ENCODE measurements at regions not wholly inside any gene's neighbourhood (a gene's known extent, or its start where the extent isn't known, plus 50 kb on each side); places are given as distances from the start of the nearest gene placed in this dataset.

DNA sequence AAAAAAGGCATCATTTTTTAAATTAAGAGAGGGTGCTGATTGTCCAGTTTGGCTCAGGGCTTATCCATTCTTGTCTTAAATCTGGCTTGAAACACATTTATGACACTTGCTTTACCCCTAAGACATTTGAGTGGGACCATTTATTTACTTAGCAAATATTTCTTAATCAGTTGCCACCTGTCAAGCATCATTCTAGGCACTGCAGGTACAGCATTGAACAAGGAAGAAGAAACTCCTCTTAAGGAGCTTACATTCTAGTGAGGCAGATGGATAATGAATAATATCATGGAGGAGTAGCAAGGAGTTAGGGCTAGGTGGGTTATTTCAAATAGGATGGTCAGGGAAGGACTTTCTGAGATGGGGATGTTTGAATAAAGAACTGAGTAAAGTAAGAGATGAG, 189.8 kb downstream of the UTRN start:
- TF ChIP-seq, protein P1, sequence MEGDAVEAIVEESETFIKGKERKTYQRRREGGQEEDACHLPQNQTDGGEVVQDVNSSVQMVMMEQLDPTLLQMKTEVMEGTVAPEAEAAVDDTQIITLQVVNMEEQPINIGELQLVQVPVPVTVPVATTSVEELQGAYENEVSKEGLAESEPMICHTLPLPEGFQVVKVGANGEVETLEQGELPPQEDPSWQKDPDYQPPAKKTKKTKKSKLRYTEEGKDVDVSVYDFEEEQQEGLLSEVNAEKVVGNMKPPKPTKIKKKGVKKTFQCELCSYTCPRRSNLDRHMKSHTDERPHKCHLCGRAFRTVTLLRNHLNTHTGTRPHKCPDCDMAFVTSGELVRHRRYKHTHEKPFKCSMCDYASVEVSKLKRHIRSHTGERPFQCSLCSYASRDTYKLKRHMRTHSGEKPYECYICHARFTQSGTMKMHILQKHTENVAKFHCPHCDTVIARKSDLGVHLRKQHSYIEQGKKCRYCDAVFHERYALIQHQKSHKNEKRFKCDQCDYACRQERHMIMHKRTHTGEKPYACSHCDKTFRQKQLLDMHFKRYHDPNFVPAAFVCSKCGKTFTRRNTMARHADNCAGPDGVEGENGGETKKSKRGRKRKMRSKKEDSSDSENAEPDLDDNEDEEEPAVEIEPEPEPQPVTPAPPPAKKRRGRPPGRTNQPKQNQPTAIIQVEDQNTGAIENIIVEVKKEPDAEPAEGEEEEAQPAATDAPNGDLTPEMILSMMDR (conservative IDR thresholded peaks at IDR 0.05; ENCODE audit: low read depth, low read length) = no peak
- no peak overlapping the region for H3K4me3 ChIP-seq (ENCODE audit: low read depth, low read length)

DNA sequence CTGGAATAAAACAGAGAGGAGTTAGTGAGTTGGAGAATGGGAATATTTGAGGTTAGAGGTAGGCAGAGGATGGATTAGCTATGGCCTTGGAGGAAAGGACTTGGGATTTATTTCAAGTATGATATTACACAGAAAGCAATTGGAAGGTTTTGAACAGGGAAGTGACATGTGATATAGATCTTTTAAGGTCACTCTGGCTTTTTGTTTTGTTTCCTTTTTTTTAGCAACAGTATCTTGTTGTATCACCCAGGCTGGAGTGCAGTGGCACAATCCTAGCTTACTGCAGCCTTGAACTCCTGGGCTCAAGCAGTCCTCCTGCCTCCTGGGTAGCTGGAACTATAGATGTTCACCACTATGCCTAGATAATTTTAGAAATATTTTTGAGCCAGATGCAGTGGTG, 190.3 kb downstream of the UTRN start:
- DNase-seq (ENCODE audit: low read depth) = no peak
- TF ChIP-seq, protein P1 (conservative IDR thresholded peaks at IDR 0.05; ENCODE audit: low read depth, low read length) = no peak
- no peak overlapping the region for H3K4me3 ChIP-seq (ENCODE audit: low read depth, low read length)

More for the DNA sequence above, 189.8 kb downstream of the UTRN start:
- no peak for DNase-seq (ENCODE audit: low read depth)

DNA sequence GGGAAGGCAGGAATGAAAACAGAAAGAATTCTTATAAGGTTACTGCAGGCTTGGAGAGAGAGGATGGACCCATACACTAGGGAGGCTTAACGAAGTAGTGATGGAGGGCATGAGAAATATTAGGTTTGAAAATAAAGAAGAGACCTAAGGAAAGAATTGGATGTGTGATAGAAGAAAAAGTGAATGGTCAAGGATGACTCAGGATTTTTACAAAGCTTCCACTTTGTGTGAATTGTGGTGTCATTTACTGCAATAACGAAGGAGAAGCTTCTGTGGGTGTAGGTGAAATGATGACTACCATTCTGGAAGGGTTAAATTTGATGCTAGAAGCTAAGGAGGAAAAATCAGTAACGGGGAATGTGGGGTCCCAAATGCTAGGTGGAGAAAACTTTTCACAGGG, 191.2 kb downstream of the UTRN start:
- H3K4me3 ChIP-seq (ENCODE audit: low read depth, low read length) = no peak overlapping the region
- DNase-seq (ENCODE audit: low read depth) = no peak
- TF ChIP-seq, protein P1 (conservative IDR thresholded peaks at IDR 0.05; ENCODE audit: low read depth, low read length) = no peak

DNA sequence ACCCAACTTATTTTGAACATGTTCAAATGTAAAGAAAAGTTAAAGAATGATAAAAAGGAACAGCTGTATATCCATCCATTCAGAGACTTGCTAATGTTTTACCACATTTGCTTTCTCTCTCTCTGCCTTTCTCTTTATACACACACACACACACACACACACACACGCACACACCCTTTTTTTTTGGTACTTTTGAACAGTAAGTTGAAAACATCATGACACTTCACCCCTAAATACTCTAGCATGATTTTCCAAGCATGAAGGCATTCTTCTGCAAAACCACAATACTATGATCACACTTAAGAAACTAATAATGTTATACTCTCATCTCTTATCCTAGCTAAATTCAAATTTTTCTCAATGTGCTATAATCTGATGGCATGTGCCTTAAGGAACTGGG, 192.3 kb downstream of the UTRN start:
- DNase-seq (ENCODE audit: low read depth) = peak; percentile 78
- TF ChIP-seq, protein P1 (conservative IDR thresholded peaks at IDR 0.05; ENCODE audit: low read depth, low read length) = no peak
- H3K4me3 ChIP-seq (ENCODE audit: low read depth, low read length) = no peak overlapping the region

DNA sequence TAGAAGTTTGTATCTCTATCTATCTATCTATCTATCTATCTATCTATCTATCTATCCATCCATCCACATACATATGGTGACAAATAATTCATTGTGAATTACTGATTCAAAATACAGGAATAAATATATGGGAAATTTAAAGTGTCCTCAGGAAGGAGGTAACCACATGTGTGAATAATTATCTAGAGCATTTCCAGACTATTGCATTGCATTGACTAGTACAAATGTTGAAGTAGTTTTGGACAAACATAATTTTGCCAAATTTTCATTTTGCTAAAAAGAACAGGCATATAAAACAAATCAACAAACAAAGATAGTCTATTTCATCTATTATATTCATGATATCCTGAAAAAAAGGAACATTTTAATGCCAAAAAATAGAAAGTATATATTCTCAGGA, 192.7 kb downstream of the UTRN start:
- DNase-seq (ENCODE audit: low read depth) = no peak
- H3K4me3 ChIP-seq (ENCODE audit: low read depth, low read length) = no peak overlapping the region
- TF ChIP-seq, protein P1 (conservative IDR thresholded peaks at IDR 0.05; ENCODE audit: low read depth, low read length) = no peak

DNA sequence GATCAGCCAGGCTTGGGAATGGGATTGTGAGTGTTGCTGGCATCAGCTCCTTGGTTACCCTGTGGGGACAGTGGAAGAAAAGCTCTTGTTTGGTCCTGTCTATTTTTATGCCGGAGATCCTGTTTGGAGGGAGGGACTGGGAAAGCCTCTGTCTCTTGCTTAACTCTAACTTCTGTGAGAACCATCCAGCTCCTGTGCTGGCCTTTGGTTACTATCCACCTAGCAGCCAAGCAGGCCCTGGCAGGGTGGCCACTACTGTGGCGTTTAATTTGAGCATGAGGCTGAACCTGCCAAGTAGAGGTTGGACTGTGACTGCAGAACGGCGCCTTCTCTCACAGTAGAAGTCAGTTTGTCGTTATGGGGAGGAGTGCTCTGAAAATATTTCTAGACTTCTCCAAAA, 193.3 kb downstream of the UTRN start:
- TF ChIP-seq, protein P1 (conservative IDR thresholded peaks at IDR 0.05; ENCODE audit: low read depth, low read length) = no peak
- DNase-seq (ENCODE audit: low read depth) = no peak
- H3K4me3 ChIP-seq (ENCODE audit: low read depth, low read length) = no peak overlapping the region

DNA sequence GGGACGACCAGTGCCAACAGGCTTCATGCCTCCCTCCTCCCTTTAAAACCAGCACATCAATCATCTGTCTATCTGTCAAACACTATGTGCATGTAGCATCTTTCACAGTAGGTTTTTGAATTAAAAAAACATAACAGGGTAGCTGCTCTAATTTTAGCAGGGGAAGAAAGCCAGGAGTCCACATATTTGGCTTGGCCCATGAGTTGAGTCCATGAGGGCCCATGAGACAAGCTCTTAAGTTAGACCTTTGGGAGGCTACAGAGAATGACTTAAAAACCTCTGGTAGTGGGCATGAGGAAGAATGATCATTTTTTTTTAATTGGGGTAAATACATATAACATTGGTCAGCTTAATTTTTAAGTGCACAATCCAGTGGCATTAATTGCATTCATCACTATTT, 194.9 kb downstream of the UTRN start:
- TF ChIP-seq, protein P1 (conservative IDR thresholded peaks at IDR 0.05; ENCODE audit: low read depth, low read length) = no peak
- no peak overlapping the region for H3K4me3 ChIP-seq (ENCODE audit: low read depth, low read length)
- no peak for DNase-seq (ENCODE audit: low read depth)

Measured in choroid plexus epithelial cell (primary cell).